Large intestine (tissue), 3 donors: ENCODE measurements at regions not wholly inside any gene's neighbourhood (a gene's known extent, or its start where the extent isn't known, plus 50 kb on each side); places are given as distances from the start of the nearest gene placed in this dataset.
"Not testable (repeated sequence)": the region's sequence is repeated elsewhere in the genome, so short reads cannot be mapped to it uniquely, and the experiment has no call there.

Experiments
- DNase-seq, 2 donors: peaks; one replicate each; pipeline versions ENCODE4 v3.0.0 to v3.0.0-alpha.2; 2013
- H3K27ac ChIP-seq: one replicate; pipeline ENCODE4 v1.5.1; 2013; ENCODE audit warnings: low read length
- H3K27me3 ChIP-seq: 2 replicates; pipeline ENCODE4 v1.6.1; 2013; ENCODE audit warnings: low read length; ENCODE audit not compliant: control insufficient read depth, insufficient read depth
- H3K36me3 ChIP-seq: 2 replicates; pipeline ENCODE4 v1.6.1; 2013; ENCODE audit warnings: low read length; ENCODE audit not compliant: control insufficient read depth, insufficient read depth
- H3K4me1 ChIP-seq: one replicate; pipeline ENCODE4 v1.6.1; 2013; ENCODE audit warnings: low read length; ENCODE audit not compliant: control insufficient read depth, insufficient read depth
- H3K4me3 ChIP-seq: one replicate; pipeline ENCODE4 v1.5.1; 2013; ENCODE audit warnings: low read length
- H3K9me3 ChIP-seq: one replicate; pipeline ENCODE4 v1.6.1; 2013; ENCODE audit warnings: mild to moderate bottlenecking, low read depth, low read length, moderate library complexity; ENCODE audit not compliant: control insufficient read depth
- WGBS: methylation state at CpG from one replicate; pipeline ENCODE4 v1.1.5; 2013; ENCODE audit warnings: low lambda C conversion rate; ENCODE audit not compliant: insufficient coverage; 5-methylcytosine and 5-hydroxymethylcytosine counted together

DNA sequence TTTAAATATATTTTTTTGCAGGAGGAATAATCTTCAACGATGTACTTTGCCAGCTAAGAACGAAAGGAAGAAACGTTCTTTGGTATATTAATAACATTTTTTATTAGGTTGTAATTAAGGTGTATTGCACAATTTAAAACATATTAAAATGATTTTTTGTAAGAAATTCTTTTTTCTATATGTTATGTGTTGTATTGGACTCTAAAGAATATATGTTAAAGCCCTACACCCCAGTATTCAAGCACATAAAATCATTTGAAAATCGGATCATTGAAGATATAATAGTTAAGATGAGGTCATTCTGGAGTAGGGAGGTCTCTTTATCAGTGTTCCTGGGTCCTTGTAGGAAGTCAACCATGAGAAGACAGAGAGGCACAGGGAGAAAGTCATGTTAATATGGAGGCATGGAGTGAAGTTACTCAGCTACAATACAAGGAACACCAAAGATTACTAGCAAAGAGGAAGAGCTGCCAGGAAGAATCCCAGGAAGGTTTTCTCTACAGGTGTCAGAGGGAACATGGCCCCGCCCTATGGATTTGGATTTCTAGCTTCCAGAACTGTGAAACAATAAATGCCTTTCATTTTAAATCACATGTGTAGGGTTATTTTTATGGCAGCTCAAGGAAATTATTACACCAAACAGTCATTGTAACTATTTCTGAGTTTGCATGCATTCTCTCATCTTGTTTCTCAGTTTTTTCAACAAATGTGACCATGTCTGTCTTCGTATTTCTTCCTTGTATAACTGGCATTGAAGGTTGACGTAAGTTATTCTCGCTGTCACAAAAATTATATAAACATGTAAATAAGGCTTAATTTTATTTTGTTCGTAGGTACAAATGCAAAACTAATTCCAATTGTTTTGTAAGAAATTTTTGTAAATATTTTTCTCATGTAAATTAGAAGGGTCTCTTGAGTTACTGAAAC, 75.4 kb upstream of the VPREB1 start:
- Histone ChIP-seq H3K27ac (no peak overlapping the region), H3K36me3 (no peaks in the 10 kb centered on the region), H3K27me3 (peaks cover 16% of the 10 kb centered on the region), H3K9me3 (no peaks in the 10 kb centered on the region), H3K4me1 (peaks cover 3% of the 10 kb centered on the region), H3K4me3 (no peak overlapping the region)
- no peak for DNase-seq
- 50% methylated on average over 7 of the region's 9 CpGs for WGBS

DNA sequence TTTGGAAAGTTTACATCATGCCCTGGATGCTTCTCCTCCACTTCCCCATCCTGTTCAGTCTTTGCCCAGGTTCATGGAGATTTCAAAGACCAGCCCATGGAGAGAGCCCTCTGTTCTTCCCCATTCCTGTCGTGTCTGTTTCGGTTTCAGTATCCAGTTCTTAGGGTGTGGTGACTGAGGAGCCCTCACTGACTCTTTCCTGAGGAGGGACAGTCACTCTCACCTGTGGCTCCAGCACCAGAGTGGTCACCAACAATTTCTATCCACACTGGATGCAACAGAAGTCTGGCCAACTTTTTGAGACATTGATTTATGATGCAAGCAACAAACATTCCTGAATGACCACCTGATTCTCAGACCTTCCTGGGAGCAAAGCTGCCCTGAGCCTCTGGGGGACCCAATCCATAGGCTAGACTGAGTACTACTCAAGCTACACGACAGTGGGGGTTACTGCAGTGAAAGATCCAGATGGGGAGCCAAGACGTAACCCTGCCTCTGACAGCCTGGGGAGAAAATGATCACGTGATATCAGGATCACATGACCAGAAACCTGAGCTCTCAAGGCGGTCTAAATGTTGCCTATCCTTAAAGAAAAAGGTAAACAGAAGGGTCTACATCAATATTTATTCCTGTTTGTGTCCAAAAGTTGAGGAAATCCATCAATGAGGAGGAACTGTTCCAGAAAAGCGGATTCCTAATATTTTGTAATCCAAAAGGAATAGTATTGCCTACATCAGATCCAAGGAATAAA, 76.2 kb upstream of the VPREB1 start:
- H3K4me3 ChIP-seq: no peak overlapping the region
- H3K36me3 ChIP-seq: no peaks in the 10 kb centered on the region
- no CpG with 5 or more reads among the region's 7 CpGs for WGBS
- no peaks in the 10 kb centered on the region for H3K9me3 ChIP-seq
- H3K4me1 ChIP-seq: peaks cover 3% of the 10 kb centered on the region
- peak; percentile 10 to 30 for DNase-seq
- H3K27me3 ChIP-seq: peaks cover 17% of the 10 kb centered on the region
- no peak overlapping the region for H3K27ac ChIP-seq

DNA sequence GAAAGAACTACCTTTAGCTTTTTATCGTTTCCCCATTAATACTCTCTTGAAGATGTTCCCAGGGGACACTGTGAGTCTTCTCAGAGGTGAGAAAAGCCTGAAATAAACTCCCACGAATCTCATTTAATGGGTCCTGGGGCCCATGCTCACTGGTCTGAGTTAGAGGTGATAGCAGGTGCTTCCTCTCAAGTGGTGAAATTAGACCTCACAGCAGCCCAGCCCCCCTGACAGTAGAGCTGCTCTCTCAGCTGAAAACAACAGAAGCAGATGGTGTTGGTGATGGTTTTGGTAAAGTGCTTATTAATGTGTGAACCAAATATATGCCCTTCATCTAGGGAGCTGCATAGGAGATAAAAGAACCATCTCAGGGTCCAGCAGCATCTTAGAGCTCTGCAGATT, 76.8 kb upstream of the VPREB1 start:
- Histone ChIP-seq H3K27ac (no peak overlapping the region), H3K4me3 (no peak overlapping the region)
- 100% methylated on average over 1 of the region's 2 CpGs for WGBS

DNA sequence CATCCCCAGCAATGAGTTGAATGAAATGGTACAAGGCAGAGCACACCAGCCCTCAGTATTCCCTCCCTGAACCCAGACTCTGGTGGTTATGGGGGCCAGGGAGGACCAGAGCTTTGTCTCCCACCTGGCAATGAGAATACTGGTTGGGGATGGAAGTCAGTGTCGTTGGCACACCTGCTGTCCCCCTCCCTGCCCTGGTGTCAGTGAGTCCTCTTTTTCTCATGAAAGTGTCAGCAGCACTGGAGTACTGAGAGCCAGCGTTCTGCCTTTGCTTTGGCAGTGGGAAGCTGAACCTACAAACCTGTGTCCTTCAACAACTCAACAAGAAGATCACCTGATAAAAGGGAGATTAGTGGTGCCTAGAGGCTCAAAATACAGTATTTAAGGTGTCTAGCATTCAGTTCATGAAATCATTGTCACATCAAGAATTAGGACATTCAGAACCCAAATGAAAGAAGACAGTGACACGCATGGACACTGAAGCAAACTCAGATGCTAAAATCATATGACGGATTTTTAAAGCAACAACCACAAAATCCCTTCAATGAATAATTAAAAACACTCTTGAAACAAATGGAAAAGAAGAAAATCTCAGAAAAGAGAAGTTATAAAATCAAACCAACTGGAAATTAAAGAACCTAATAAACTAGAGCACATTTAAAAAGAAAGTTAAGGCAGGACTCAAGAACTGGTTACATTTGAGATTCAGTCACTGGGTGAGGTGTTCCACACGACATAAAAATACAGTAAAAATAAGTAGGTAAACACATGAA, 77.5 kb upstream of the VPREB1 start:
- no peaks in the 10 kb centered on the region for H3K9me3 ChIP-seq
- H3K4me1 ChIP-seq: peaks cover 3% of the 10 kb centered on the region
- H3K27ac ChIP-seq: no peak overlapping the region
- H3K36me3 ChIP-seq: no peaks in the 10 kb centered on the region
- 49% methylated on average over 2 of the region's 5 CpGs for WGBS
- DNase-seq: no peak
- H3K27me3 ChIP-seq: peaks cover 23% of the 10 kb centered on the region
- no peak overlapping the region for H3K4me3 ChIP-seq

More for the DNA sequence above, 76.8 kb upstream of the VPREB1 start:
- H3K27me3 ChIP-seq: peaks cover 22% of the 10 kb centered on the region
- no peaks in the 10 kb centered on the region for H3K36me3 ChIP-seq
- H3K4me1 ChIP-seq: peaks cover 3% of the 10 kb centered on the region
- no peak for DNase-seq
- no peaks in the 10 kb centered on the region for H3K9me3 ChIP-seq

DNA sequence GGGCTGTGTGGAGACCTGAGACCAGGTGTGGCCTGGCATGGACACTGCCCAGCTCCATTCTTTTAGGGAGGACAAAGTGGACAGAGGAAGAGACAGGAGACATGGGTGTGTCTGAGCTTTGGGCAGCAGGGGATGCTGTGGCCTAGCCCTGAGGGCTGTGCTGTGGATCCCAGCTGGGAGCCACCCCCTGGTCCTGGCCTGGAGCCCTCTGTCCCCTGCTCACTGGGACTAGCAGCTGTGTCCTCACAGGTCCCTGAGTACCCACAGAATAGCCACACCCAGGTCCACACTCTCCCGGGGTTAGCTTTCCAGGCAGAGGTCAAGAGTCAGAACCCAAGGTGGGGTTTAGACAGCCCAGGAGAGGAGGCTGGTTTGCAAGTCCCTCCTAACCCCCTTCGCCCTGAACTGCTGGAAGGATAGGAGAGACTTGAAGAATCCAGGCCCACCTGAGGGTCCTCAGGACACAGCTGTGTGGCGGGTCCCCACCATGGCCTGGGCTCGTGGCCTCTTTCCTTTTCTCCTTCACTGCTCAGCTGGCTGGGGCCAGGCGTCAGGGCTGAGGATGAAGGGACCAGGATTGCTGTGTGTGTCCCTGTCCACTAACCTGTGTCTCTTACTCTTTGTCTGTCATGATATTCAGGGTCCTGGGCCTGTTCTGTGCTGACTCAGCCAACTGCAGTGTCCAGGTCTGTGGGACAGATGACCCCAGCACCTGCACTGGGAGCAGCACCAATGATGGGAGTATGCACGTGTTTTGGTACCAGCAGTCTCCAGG, 78.5 kb upstream of the VPREB1 start:
- H3K4me3 ChIP-seq: no peak overlapping the region
- peaks cover 27% of the 10 kb centered on the region for H3K27me3 ChIP-seq
- H3K9me3 ChIP-seq: no peaks in the 10 kb centered on the region
- peaks cover 3% of the 10 kb centered on the region for H3K4me1 ChIP-seq
- WGBS: no CpG with 5 or more reads among the region's 6 CpGs
- DNase-seq: no peak
- no peaks in the 10 kb centered on the region for H3K36me3 ChIP-seq
- H3K27ac ChIP-seq: no peak overlapping the region

DNA sequence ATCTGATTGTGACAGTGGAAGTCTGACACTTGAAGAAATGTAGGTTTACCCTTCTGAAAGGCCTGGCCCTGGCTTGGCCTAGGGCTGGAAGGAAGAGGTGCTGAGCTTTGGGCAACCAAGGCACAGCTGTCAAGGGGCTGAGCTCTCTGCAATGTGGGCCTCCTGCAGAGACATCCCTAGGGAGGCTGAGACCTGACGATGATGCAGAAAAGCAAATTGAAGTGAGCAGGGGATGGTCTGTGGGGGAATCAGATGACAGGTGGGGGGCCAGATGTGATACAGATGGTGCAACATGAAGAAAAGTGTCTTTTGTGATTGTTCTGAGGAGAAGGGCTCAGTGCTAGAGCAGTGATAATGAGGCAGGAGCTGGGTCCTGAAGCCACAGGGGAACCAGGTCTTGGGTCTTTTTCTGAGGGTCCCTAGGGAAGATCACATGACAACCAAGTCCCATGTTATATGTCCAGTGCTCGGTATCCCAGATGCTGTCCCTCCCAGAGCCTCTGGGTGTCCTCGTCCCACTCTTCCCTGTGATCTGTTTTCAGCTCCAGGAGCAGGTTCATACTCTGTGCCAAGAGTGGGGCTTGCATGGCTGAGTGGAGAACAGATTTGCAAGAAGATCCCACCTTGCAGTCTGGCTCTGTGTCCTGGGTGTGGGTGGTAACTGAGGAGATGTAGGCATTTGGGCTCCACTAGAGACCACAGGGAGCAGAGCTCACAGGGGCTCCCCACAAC, 79.9 kb upstream of the VPREB1 start:
- no peaks in the 10 kb centered on the region for H3K36me3 ChIP-seq
- no peak overlapping the region for H3K27ac ChIP-seq
- no peaks in the 10 kb centered on the region for H3K9me3 ChIP-seq
- H3K4me3 ChIP-seq: no peak overlapping the region
- no peak for DNase-seq
- WGBS: no CpG with 5 or more reads among the region's 3 CpGs
- H3K27me3 ChIP-seq: peaks cover 27% of the 10 kb centered on the region
- H3K4me1 ChIP-seq: peaks cover 3% of the 10 kb centered on the region

DNA sequence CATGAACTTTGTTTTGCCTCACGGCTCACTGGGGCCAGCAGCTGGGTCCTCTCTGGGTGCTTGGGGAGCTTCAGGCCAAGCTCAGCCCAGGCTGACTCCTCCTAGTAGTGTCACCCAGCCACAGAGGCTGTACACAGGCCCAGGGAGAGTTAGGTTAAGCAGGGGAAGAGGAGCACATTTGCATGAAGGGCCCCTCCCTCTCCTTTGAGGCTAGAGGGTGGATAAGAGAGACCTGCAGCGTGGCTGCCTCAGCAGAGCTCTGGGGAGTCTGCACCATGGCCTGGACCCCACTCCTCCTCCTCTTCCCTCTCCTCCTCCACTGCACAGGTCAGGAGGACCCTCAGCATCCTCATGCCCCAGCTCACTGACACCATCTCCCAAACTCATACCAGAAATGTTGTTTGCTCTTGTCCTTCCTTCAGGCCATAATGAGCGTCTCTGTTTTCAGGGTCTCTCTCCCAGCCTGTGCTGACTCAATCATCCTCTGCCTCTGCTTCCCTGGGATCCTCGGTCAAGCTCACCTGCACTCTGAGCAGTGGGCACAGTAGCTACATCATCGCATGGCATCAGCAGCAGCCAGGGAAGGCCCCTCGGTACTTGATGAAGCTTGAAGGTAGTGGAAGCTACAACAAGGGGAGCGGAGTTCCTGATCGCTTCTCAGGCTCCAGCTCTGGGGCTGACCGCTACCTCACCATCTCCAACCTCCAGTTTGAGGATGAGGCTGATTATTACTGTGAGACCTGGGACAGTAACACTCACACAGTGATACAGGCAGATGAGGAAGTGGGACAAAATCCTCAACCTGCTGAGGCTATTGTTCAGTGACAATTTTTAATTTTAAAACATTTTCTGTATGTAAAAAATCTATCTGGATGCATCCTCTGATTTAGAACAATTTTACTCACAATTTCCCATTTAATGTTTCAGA, 82.4 kb upstream of the VPREB1 start:
- WGBS: no CpG with 5 or more reads among the region's 9 CpGs
- H3K27ac ChIP-seq: no peak overlapping the region
- no peak overlapping the region for H3K4me3 ChIP-seq
- peaks cover 23% of the 10 kb centered on the region for H3K27me3 ChIP-seq
- H3K36me3 ChIP-seq: no peaks in the 10 kb centered on the region
- H3K9me3 ChIP-seq: no peaks in the 10 kb centered on the region
- no peaks in the 10 kb centered on the region for H3K4me1 ChIP-seq
- no peak for DNase-seq

DNA sequence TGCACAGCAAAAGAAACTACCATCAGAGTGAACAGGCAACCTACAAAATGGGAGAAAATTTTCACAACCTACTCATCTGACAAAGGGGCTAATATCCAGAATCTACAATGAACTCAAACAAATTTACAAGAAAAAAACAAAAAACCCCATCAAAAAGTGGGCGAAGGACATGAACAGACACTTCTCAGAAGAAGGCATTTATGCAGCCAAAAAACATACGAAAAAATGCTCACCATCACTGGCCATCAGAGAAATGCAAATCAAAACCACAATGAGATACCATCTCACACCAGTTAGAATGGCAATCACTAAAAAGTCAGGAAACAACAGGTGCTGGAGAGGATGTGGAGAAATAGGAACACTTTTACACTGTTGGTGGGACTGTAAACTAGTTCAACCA, 83.8 kb upstream of the VPREB1 start:
- WGBS: no CpG with 5 or more reads among the region's 2 CpGs
- DNase-seq, H3K4me3 ChIP-seq, H3K9me3 ChIP-seq, H3K27ac ChIP-seq, H3K36me3 ChIP-seq, H3K4me1 ChIP-seq: not testable (repeated sequence)
- H3K27me3 ChIP-seq: peaks cover 23% of the 10 kb centered on the region

DNA sequence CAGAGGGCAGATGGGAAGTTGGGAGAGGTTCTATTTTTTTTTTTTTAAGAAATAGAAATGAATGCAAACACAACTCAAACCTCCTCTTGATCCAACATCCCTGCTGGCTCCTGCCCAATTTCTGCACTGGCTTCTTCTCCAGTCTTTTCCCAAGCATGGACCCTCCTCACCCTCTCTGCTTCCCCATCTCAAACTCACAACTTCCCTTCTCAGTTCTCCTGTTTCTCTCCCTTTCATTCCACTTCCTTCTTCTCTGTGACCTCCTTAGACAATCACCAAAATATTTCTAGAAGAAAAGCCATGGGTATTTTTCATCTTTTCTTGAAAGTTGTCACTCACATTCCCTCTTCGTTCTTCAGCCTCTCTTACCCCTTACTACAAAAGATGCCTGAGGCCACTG, 85.2 kb upstream of the VPREB1 start:
- no peak for DNase-seq
- no peak overlapping the region for H3K4me3 ChIP-seq
- peaks cover 3% of the 10 kb centered on the region for H3K4me1 ChIP-seq
- no peaks in the 10 kb centered on the region for H3K36me3 ChIP-seq
- 38% methylated on average over 1 of the region's 1 CpG for WGBS
- no peak overlapping the region for H3K27ac ChIP-seq
- peaks cover 19% of the 10 kb centered on the region for H3K27me3 ChIP-seq
- H3K9me3 ChIP-seq: no peaks in the 10 kb centered on the region
